ENCODE measurements at regions not wholly inside any gene's neighbourhood (a gene's known extent, or its start where the extent isn't known, plus 50 kb on each side); places are given as distances from the start of the nearest gene placed in this dataset.

- no peaks in the 10 kb centered on the region for H3K27me3 ChIP-seq (ENCODE audit: control insufficient read depth in 3 of 3, insufficient read depth in 3 of 3, low read depth in 1 of 3, low read length in 3 of 3)
- H3K27ac ChIP-seq (replicated peaks; ENCODE audit: low read length): no peak overlapping the region
- H2BK5ac ChIP-seq (ENCODE audit: low read length): no peak overlapping the region
- H3K9me3 ChIP-seq (replicated peaks in 1 of 2; ENCODE audit: control insufficient read depth in 2 of 2, insufficient read depth in 1 of 2, low read depth in 1 of 2, low read length in 2 of 2): peaks cover 0 to 2% of the 10 kb centered on the region in 2 donors
- no peak overlapping the region for H2BK120ac ChIP-seq (ENCODE audit: low read depth, low read length)
- H3K4ac ChIP-seq (ENCODE audit: low read length): no peak overlapping the region
- no peak overlapping the region for H3K18ac ChIP-seq (ENCODE audit: low read length)
- H3K36me3 ChIP-seq (replicated peaks in 1 of 2; ENCODE audit: control insufficient read depth in 2 of 2, insufficient read depth in 2 of 2, low read length in 2 of 2): no peaks in the 10 kb centered on the region
- H4K91ac ChIP-seq (ENCODE audit: low read depth, low read length, poor library complexity): no peak overlapping the region
- no peak overlapping the region for H2AK5ac ChIP-seq (ENCODE audit: low read depth, low read length)
- H3K14ac ChIP-seq (ENCODE audit: low read length): no peak overlapping the region
- no peak overlapping the region for H3K9ac ChIP-seq (ENCODE audit: low read depth, low read length, poor library complexity)
- H3K4me1 ChIP-seq (ENCODE audit: control insufficient read depth in 2 of 2, insufficient read depth in 1 of 2, low read depth in 1 of 2, low read length in 2 of 2): peaks cover 0 to 10% of the 10 kb centered on the region in 2 donors
- no peak overlapping the region for H3K23ac ChIP-seq (ENCODE audit: low read depth, low read length, poor library complexity)
- no CpG with 5 or more reads among the region's 10 CpGs for WGBS, 2 donors (ENCODE audit: extremely low coverage in 2 of 2, insufficient read length in 2 of 2, insufficient replicate concordance in 1 of 2)
- H3K4me2 ChIP-seq (ENCODE audit: insufficient read depth, low read length, poor library complexity, severe bottlenecking): no peak overlapping the region
- no peak overlapping the region for H2BK12ac ChIP-seq (ENCODE audit: low read length)
- no peak overlapping the region for H4K8ac ChIP-seq (ENCODE audit: low read depth, low read length)
- DNase-seq (ENCODE audit: low spot score): no peak
- H3K4me3 ChIP-seq (ENCODE audit: low read length in 2 of 2): no peak overlapping the region
- H2BK15ac ChIP-seq (ENCODE audit: low read length): no peak overlapping the region
- H3K79me1 ChIP-seq (ENCODE audit: low read depth, low read length): no peaks in the 10 kb centered on the region
- H2AFZ ChIP-seq (ENCODE audit: low read length): no peak overlapping the region
Observed at GRCh38 chr10:128811511-128811910, 655.5 kb upstream of the MGMT start.

- H3K4ac ChIP-seq (ENCODE audit: low read length): no peak overlapping the region
- H3K27ac ChIP-seq (replicated peaks; ENCODE audit: low read length): no peak overlapping the region
- no peak overlapping the region for H2BK120ac ChIP-seq (ENCODE audit: low read depth, low read length)
- H2AFZ ChIP-seq (ENCODE audit: low read length): no peak overlapping the region
- H3K27me3 ChIP-seq (ENCODE audit: control insufficient read depth in 3 of 3, insufficient read depth in 3 of 3, low read depth in 1 of 3, low read length in 3 of 3): no peaks in the 10 kb centered on the region
- H3K14ac ChIP-seq (ENCODE audit: low read length): no peak overlapping the region
- H3K23ac ChIP-seq (ENCODE audit: low read depth, low read length, poor library complexity): no peak overlapping the region
- H2BK5ac ChIP-seq (ENCODE audit: low read length): no peak overlapping the region
- no CpG with 5 or more reads among the region's 15 CpGs for WGBS, 2 donors (ENCODE audit: extremely low coverage in 2 of 2, insufficient read length in 2 of 2, insufficient replicate concordance in 1 of 2)
- no peaks in the 10 kb centered on the region for H3K36me3 ChIP-seq (replicated peaks in 1 of 2; ENCODE audit: control insufficient read depth in 2 of 2, insufficient read depth in 2 of 2, low read length in 2 of 2)
- H3K4me2 ChIP-seq (ENCODE audit: insufficient read depth, low read length, poor library complexity, severe bottlenecking): no peak overlapping the region
- no peak overlapping the region for H2BK15ac ChIP-seq (ENCODE audit: low read length)
- no peak for DNase-seq (ENCODE audit: low spot score)
- no peak overlapping the region for H2BK12ac ChIP-seq (ENCODE audit: low read length)
- H3K9ac ChIP-seq (ENCODE audit: low read depth, low read length, poor library complexity): no peak overlapping the region
- H3K4me1 ChIP-seq (ENCODE audit: control insufficient read depth in 2 of 2, insufficient read depth in 1 of 2, low read depth in 1 of 2, low read length in 2 of 2): peaks cover 0 to 10% of the 10 kb centered on the region in 2 donors
- no peak overlapping the region for H3K4me3 ChIP-seq (ENCODE audit: low read length in 2 of 2)
- no peak overlapping the region for H4K8ac ChIP-seq (ENCODE audit: low read depth, low read length)
- no peak overlapping the region for H4K91ac ChIP-seq (ENCODE audit: low read depth, low read length, poor library complexity)
- H3K9me3 ChIP-seq (replicated peaks in 1 of 2; ENCODE audit: control insufficient read depth in 2 of 2, insufficient read depth in 1 of 2, low read depth in 1 of 2, low read length in 2 of 2): peaks cover 0 to 2% of the 10 kb centered on the region in 2 donors
- H3K79me1 ChIP-seq (ENCODE audit: low read depth, low read length): no peaks in the 10 kb centered on the region
- no peak overlapping the region for H2AK5ac ChIP-seq (ENCODE audit: low read depth, low read length)
- H3K18ac ChIP-seq (ENCODE audit: low read length): no peak overlapping the region
Observed at GRCh38 chr10:128812000-128812399, 655.0 kb upstream of the MGMT start.

GRCh38 chr10:128813574-128813973, 653.5 kb upstream of the MGMT start:
- Histone ChIP-seq H3K4me1 (ENCODE audit: control insufficient read depth in 2 of 2, insufficient read depth in 1 of 2, low read depth in 1 of 2, low read length in 2 of 2) (peaks cover 0 to 10% of the 10 kb centered on the region in 2 donors), H3K27me3 (ENCODE audit: control insufficient read depth in 3 of 3, insufficient read depth in 3 of 3, low read depth in 1 of 3, low read length in 3 of 3) (no peaks in the 10 kb centered on the region), H2AFZ (ENCODE audit: low read length) (no peak overlapping the region), H3K9me3 (replicated peaks in 1 of 2; ENCODE audit: control insufficient read depth in 2 of 2, insufficient read depth in 1 of 2, low read depth in 1 of 2, low read length in 2 of 2) (peaks cover 0 to 2% of the 10 kb centered on the region in 2 donors), H4K8ac (ENCODE audit: low read depth, low read length) (no peak overlapping the region), H3K4me2 (ENCODE audit: insufficient read depth, low read length, poor library complexity, severe bottlenecking) (no peak overlapping the region), H3K4me3 (ENCODE audit: low read length in 2 of 2) (no peak overlapping the region), H3K18ac (ENCODE audit: low read length) (no peak overlapping the region), H3K36me3 (replicated peaks in 1 of 2; ENCODE audit: control insufficient read depth in 2 of 2, insufficient read depth in 2 of 2, low read length in 2 of 2) (no peaks in the 10 kb centered on the region), H2BK15ac (ENCODE audit: low read length) (no peak overlapping the region), H3K14ac (ENCODE audit: low read length) (no peak overlapping the region), H2BK120ac (ENCODE audit: low read depth, low read length) (no peak overlapping the region), H3K79me1 (ENCODE audit: low read depth, low read length) (no peaks in the 10 kb centered on the region), H2BK12ac (ENCODE audit: low read length) (no peak overlapping the region), H3K9ac (ENCODE audit: low read depth, low read length, poor library complexity) (no peak overlapping the region), H2BK5ac (ENCODE audit: low read length) (no peak overlapping the region), H4K91ac (ENCODE audit: low read depth, low read length, poor library complexity) (no peak overlapping the region), H3K23ac (ENCODE audit: low read depth, low read length, poor library complexity) (no peak overlapping the region), H3K27ac (replicated peaks; ENCODE audit: low read length) (no peak overlapping the region), H3K4ac (ENCODE audit: low read length) (no peak overlapping the region), H2AK5ac (ENCODE audit: low read depth, low read length) (no peak overlapping the region)
- no CpG with 5 or more reads among the region's 3 CpGs for WGBS, 2 donors (ENCODE audit: extremely low coverage in 2 of 2, insufficient read length in 2 of 2, insufficient replicate concordance in 1 of 2)
- DNase-seq (ENCODE audit: low spot score): no peak

- Histone ChIP-seq H3K4me1 (ENCODE audit: control insufficient read depth in 2 of 2, insufficient read depth in 1 of 2, low read depth in 1 of 2, low read length in 2 of 2) (peaks cover 0 to 10% of the 10 kb centered on the region in 2 donors), H3K14ac (ENCODE audit: low read length) (no peak overlapping the region), H3K36me3 (replicated peaks in 1 of 2; ENCODE audit: control insufficient read depth in 2 of 2, insufficient read depth in 2 of 2, low read length in 2 of 2) (no peaks in the 10 kb centered on the region), H4K8ac (ENCODE audit: low read depth, low read length) (no peak overlapping the region), H2BK5ac (ENCODE audit: low read length) (no peak overlapping the region), H3K27me3 (ENCODE audit: control insufficient read depth in 3 of 3, insufficient read depth in 3 of 3, low read depth in 1 of 3, low read length in 3 of 3) (no peaks in the 10 kb centered on the region), H3K27ac (replicated peaks; ENCODE audit: low read length) (no peak overlapping the region), H3K9ac (ENCODE audit: low read depth, low read length, poor library complexity) (no peak overlapping the region), H2BK120ac (ENCODE audit: low read depth, low read length) (no peak overlapping the region), H3K4me3 (ENCODE audit: low read length in 2 of 2) (no peak overlapping the region), H2AFZ (ENCODE audit: low read length) (no peak overlapping the region), H3K4ac (ENCODE audit: low read length) (no peak overlapping the region), H3K79me1 (ENCODE audit: low read depth, low read length) (no peaks in the 10 kb centered on the region), H3K9me3 (replicated peaks in 1 of 2; ENCODE audit: control insufficient read depth in 2 of 2, insufficient read depth in 1 of 2, low read depth in 1 of 2, low read length in 2 of 2) (peaks cover 0 to 2% of the 10 kb centered on the region in 2 donors), H3K18ac (ENCODE audit: low read length) (no peak overlapping the region), H2BK15ac (ENCODE audit: low read length) (no peak overlapping the region), H2AK5ac (ENCODE audit: low read depth, low read length) (no peak overlapping the region), H2BK12ac (ENCODE audit: low read length) (no peak overlapping the region), H4K91ac (ENCODE audit: low read depth, low read length, poor library complexity) (no peak overlapping the region), H3K23ac (ENCODE audit: low read depth, low read length, poor library complexity) (no peak overlapping the region), H3K4me2 (ENCODE audit: insufficient read depth, low read length, poor library complexity, severe bottlenecking) (no peak overlapping the region)
- no CpG with 5 or more reads among the region's 12 CpGs for WGBS, 2 donors (ENCODE audit: extremely low coverage in 2 of 2, insufficient read length in 2 of 2, insufficient replicate concordance in 1 of 2)
- DNase-seq (ENCODE audit: low spot score): no peak
Observed at GRCh38 chr10:128814024-128814423, 653.0 kb upstream of the MGMT start.

All from neuronal stem cell (in vitro differentiated cells).